MM.1S (cell line): ENCODE measurements at regions not wholly inside any gene's neighbourhood (a gene's known extent, or its start where the extent isn't known, plus 50 kb on each side); places are given as distances from the start of the nearest gene placed in this dataset.
"Not testable (repeated sequence)": the region's sequence is repeated elsewhere in the genome, so short reads cannot be mapped to it uniquely, and the experiment has no call there.

Experiments
- DNase-seq: peaks from one replicate; pipeline ENCODE4 v3.0.0-alpha.2; 2015
- H2AFZ ChIP-seq: fragments of 300-600 bp; sonication (generic); 2 replicates; pipeline ENCODE4 v1.6.0; 2016; ENCODE audit warnings: antibody characterized with exemption, low read length
- H3F3A ChIP-seq: fragments of 300-600 bp; sonication (generic); 2 replicates; pipeline ENCODE4 v1.6.1; 2016; ENCODE audit warnings: mild to moderate bottlenecking, antibody characterized with exemption, low read length, moderate library complexity, mixed read lengths; ENCODE audit not compliant: insufficient read depth
- H3K27ac ChIP-seq: fragments of 300-600 bp; sonication (generic); 2 replicates; pipeline ENCODE4 v1.5.1; 2016; ENCODE audit warnings: mild to moderate bottlenecking, low read length
- H3K27me3 ChIP-seq: fragments of 300-600 bp; sonication (generic); replicated peaks from 2 replicates; pipeline ENCODE4 v1.6.0; 2016; ENCODE audit warnings: low read length; ENCODE audit not compliant: insufficient read depth
- H3K36me3 ChIP-seq: fragments of 300-600 bp; sonication (generic); replicated peaks from 2 replicates; pipeline ENCODE4 v1.6.1; 2016; ENCODE audit warnings: mild to moderate bottlenecking, low read length, mixed read lengths; ENCODE audit not compliant: insufficient read depth
- H3K4me1 ChIP-seq: fragments of 300-600 bp; sonication (generic); 2 replicates; pipeline ENCODE4 v1.6.1; 2016; ENCODE audit warnings: low read length, mixed read lengths
- H3K4me2 ChIP-seq: fragments of 300-600 bp; sonication (generic); 2 replicates; pipeline ENCODE4 v1.6.0; 2016; ENCODE audit warnings: low read depth, low read length
- H3K4me3 ChIP-seq: fragments of 300-600 bp; sonication (generic); 2 replicates; pipeline ENCODE4 v1.5.1; 2016; ENCODE audit warnings: low read length, mixed read lengths
- H3K79me2 ChIP-seq: fragments of 300-600 bp; sonication (generic); 2 replicates; pipeline ENCODE4 v1.6.1; 2016; ENCODE audit warnings: mixed run types, low read length, mixed read lengths
- H3K9ac ChIP-seq: fragments of 300-600 bp; sonication (generic); 2 replicates; pipeline ENCODE4 v1.6.1; 2016; ENCODE audit warnings: low read length, mixed read lengths
- H3K9me2 ChIP-seq: fragments of 300-600 bp; sonication (generic); replicated peaks from 2 replicates; pipeline ENCODE4 v1.6.1; 2016; ENCODE audit warnings: mild to moderate bottlenecking, low read length, mixed read lengths; ENCODE audit not compliant: insufficient read depth
- H3K9me3 ChIP-seq: fragments of 300-600 bp; sonication (generic); replicated peaks from 2 replicates; pipeline ENCODE4 v1.6.1; 2016; ENCODE audit warnings: mild to moderate bottlenecking, low read length, mixed read lengths; ENCODE audit not compliant: insufficient read depth
- H4K20me1 ChIP-seq: fragments of 300-600 bp; sonication (generic); 2 replicates; pipeline ENCODE4 v1.6.1; 2016; ENCODE audit warnings: mild to moderate bottlenecking, low read length, moderate library complexity, mixed read lengths; ENCODE audit not compliant: insufficient read depth
- EZH2 ChIP-seq: fragments of 300-600 bp; sonication (generic); optimal IDR thresholded peaks from 2 replicates; pipeline ENCODE3; 2017; ENCODE audit warnings: low read depth, mild to moderate bottlenecking, antibody characterized with exemption, low read length, mixed read lengths
- EZH2phosphoT487 ChIP-seq: fragments of 300-600 bp; sonication (generic); IDR thresholded peaks from 2 replicates; pipeline ENCODE4 v1.6.1; 2018; ENCODE audit warnings: antibody characterized with exemption, low read length
- TF ChIP-seq, protein P1 (sequence below): fragments of 300-600 bp; sonication (generic); IDR thresholded peaks from 2 replicates; pipeline ENCODE4 v1.5.1; 2016; ENCODE audit warnings: antibody characterized with exemption, low read length, mixed read lengths

DNA sequence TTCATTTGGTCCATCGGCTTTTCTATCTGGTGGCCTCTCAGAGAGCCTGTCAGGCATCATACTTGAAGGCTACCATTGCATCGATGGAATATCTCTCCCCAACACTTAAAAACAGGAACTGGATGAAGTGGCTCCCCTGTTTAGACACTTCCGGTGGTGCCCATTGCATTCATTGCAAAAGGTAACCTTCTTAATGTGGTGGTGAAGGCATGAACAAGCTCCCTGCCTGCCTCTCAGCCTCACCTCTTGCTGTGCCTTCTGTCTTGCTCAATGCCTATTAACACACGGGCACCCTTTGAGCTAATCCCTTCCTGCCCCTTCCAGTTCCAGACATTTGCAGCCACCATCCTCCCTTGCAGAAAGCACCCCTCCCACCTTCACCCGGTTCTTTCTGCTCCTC lies 233.1 kb upstream of the MSX2 start:
- Histone ChIP-seq H3K4me2 (no peak overlapping the region), H3K9ac (no peak overlapping the region), H3K9me3 (no peaks in the 10 kb centered on the region), H3F3A (no peaks in the 10 kb centered on the region), H2AFZ (no peak overlapping the region), H3K4me1 (no peaks in the 10 kb centered on the region), H3K27me3 (no peaks in the 10 kb centered on the region), H3K36me3 (no peaks in the 10 kb centered on the region), H3K27ac (no peak overlapping the region), H3K9me2 (no peaks in the 10 kb centered on the region), H3K79me2 (no peaks in the 10 kb centered on the region), H3K4me3 (no peak overlapping the region), H4K20me1 (no peaks in the 10 kb centered on the region)
- DNase-seq: no peak
- no peak for TF ChIP-seq EZH2
- no peak for TF ChIP-seq EZH2phosphoT487
- TF ChIP-seq, protein P1, sequence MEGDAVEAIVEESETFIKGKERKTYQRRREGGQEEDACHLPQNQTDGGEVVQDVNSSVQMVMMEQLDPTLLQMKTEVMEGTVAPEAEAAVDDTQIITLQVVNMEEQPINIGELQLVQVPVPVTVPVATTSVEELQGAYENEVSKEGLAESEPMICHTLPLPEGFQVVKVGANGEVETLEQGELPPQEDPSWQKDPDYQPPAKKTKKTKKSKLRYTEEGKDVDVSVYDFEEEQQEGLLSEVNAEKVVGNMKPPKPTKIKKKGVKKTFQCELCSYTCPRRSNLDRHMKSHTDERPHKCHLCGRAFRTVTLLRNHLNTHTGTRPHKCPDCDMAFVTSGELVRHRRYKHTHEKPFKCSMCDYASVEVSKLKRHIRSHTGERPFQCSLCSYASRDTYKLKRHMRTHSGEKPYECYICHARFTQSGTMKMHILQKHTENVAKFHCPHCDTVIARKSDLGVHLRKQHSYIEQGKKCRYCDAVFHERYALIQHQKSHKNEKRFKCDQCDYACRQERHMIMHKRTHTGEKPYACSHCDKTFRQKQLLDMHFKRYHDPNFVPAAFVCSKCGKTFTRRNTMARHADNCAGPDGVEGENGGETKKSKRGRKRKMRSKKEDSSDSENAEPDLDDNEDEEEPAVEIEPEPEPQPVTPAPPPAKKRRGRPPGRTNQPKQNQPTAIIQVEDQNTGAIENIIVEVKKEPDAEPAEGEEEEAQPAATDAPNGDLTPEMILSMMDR: no peak

DNA sequence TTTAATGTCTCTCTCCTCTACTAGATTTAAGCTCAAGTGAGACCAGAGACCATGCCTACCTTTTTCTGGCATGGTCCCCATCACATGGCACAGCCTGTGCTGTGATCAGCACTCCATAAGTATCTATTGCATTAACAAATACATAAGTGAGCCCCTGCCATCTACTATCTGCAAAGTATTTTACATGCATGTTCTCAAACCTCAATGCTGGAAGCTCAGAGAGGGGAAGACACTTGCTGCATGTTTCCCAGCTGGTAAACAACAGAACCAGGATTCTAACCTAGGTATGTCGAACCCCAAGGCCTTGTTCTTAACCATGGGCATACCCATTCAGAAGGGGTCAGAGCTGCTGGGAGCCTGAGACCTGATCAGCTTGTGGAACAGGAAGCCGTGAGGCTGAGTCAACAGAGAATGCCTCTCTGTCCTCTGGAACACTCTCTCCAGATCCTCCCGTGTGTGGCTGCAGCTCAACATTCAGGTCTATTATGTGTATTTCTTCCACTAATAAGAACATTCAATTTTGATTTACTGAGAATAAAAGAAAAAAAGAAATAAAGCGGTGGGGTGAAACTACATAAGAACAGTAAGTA lies 232.5 kb upstream of the MSX2 start:
- Histone ChIP-seq H3K9me2 (no peaks in the 10 kb centered on the region), H3K36me3 (no peaks in the 10 kb centered on the region), H4K20me1 (no peaks in the 10 kb centered on the region), H3K4me1 (no peaks in the 10 kb centered on the region), H3K27me3 (no peaks in the 10 kb centered on the region), H3K9me3 (no peaks in the 10 kb centered on the region), H3K4me3 (no peak overlapping the region), H3F3A (no peaks in the 10 kb centered on the region), H3K9ac (no peak overlapping the region), H3K27ac (no peak overlapping the region), H3K4me2 (no peak overlapping the region), H2AFZ (no peak overlapping the region), H3K79me2 (no peaks in the 10 kb centered on the region)
- TF ChIP-seq, protein P1: no peak
- TF ChIP-seq EZH2phosphoT487 (no peak), EZH2 (no peak)
- DNase-seq: no peak

DNA sequence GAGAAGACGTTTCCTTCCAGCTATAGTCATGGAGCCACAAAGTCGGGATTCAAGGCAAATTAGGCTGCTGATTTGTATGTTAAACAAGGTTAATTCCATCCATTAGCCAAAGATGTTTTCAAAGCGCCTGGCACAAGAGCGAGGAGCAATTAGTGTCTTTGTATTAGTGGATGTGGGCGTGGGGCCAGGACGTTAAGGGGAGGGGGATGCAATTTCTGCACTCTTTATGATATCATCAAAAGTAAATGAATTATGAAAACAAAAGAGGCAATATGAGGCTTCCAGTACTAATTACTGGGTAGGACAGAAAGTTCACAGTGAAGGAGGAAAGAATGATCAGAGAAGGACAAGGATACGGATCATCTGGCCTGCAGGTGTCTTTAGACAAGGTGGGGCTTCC lies 230.9 kb upstream of the MSX2 start:
- H3K79me2 ChIP-seq: no peaks in the 10 kb centered on the region
- H3K27ac ChIP-seq: no peak overlapping the region
- no peak overlapping the region for H3K9ac ChIP-seq
- H4K20me1 ChIP-seq: no peaks in the 10 kb centered on the region
- no peaks in the 10 kb centered on the region for H3F3A ChIP-seq
- no peaks in the 10 kb centered on the region for H3K27me3 ChIP-seq
- no peaks in the 10 kb centered on the region for H3K9me2 ChIP-seq
- TF ChIP-seq, protein P1: no peak
- TF ChIP-seq EZH2phosphoT487 (no peak), EZH2 (no peak)
- no peak for DNase-seq
- no peak overlapping the region for H3K4me3 ChIP-seq
- no peaks in the 10 kb centered on the region for H3K36me3 ChIP-seq
- no peaks in the 10 kb centered on the region for H3K4me1 ChIP-seq
- H2AFZ ChIP-seq: no peak overlapping the region
- H3K4me2 ChIP-seq: no peak overlapping the region
- H3K9me3 ChIP-seq: no peaks in the 10 kb centered on the region

DNA sequence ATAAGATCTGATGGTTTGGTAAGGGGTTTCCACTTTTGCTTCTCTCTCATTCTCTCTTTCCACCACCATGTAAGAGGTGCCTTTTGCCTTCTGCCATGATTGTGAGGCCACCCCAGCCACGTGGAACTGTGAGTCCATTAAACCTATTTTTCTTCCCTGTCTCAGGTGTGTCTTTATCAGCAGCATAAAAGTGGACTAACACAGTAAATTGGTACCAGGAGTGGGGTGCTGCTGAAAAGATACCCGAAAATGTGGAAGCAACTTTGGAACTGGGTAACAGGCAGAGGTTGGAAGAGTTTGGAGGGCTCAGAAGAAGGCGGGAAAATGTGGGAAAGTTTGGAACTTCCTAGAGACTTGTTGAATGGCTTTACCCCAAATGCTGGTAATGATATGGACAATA lies 226.4 kb upstream of the MSX2 start:
- not testable (repeated sequence) for H3K9ac ChIP-seq, H2AFZ ChIP-seq, H3K79me2 ChIP-seq, H3K9me3 ChIP-seq, H3K36me3 ChIP-seq, H3K4me2 ChIP-seq, H3K9me2 ChIP-seq, DNase-seq, H3K27ac ChIP-seq, H3K4me1 ChIP-seq, H3F3A ChIP-seq, H4K20me1 ChIP-seq, H3K27me3 ChIP-seq, H3K4me3 ChIP-seq

DNA sequence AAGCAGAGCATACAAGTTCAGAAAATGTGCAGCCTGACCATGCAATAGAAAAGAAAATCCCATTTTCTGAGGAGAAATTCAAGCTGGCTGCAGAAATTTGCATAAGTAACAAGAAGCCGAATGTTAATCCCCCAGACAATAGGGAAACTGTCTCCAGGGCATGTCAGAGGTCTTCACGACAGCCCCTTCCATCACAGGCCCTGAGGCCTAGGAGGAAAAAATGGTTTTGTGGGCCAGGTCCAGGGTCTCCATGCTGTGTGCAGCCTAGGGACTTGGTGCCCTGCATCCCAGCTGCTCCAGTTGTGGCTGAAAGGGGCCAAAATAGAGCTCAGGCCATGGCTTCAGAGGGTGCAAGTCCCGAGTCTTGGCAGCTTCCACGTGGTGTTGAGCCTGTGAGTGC lies 225.8 kb upstream of the MSX2 start:
- H3F3A ChIP-seq, H3K4me2 ChIP-seq, H4K20me1 ChIP-seq, H3K4me1 ChIP-seq, DNase-seq, H3K9ac ChIP-seq, H3K79me2 ChIP-seq, H2AFZ ChIP-seq, H3K4me3 ChIP-seq, H3K36me3 ChIP-seq, H3K9me2 ChIP-seq, H3K27ac ChIP-seq, H3K9me3 ChIP-seq, H3K27me3 ChIP-seq: not testable (repeated sequence)
